GM19240 (cell line): ENCODE measurements at regions not wholly inside any gene's neighbourhood (a gene's known extent, or its start where the extent isn't known, plus 50 kb on each side); places are given as distances from the start of the nearest gene placed in this dataset.
"Not testable (repeated sequence)": the region's sequence is repeated elsewhere in the genome, so short reads cannot be mapped to it uniquely, and the experiment has no call there.

Source experiments
- DNase-seq: peaks from one replicate; pipeline ENCODE4 v3.0.0; 2011; ENCODE audit warnings: low spot score; ENCODE audit not compliant: insufficient read length

DNA sequence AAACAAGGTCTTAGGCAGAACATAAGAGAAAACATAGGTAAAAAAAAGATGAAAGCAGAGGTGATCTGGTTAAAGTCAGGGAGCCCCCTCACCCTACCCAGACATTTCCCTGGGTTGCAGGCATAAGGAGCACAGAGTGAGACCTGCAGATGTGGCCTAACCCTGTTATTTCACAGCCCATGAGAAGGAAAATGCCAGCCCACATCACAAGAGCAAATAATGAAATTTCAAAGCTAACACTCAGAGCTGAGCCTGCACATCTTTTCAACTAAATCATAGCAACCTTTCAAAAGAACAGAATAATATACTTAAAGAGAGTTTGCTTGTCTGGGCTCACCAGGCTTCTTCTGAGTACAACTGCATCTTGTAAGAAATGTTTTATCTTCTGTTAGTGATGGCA, 295.4 kb downstream of the RPAP3 start:
- no peak for DNase-seq

DNA sequence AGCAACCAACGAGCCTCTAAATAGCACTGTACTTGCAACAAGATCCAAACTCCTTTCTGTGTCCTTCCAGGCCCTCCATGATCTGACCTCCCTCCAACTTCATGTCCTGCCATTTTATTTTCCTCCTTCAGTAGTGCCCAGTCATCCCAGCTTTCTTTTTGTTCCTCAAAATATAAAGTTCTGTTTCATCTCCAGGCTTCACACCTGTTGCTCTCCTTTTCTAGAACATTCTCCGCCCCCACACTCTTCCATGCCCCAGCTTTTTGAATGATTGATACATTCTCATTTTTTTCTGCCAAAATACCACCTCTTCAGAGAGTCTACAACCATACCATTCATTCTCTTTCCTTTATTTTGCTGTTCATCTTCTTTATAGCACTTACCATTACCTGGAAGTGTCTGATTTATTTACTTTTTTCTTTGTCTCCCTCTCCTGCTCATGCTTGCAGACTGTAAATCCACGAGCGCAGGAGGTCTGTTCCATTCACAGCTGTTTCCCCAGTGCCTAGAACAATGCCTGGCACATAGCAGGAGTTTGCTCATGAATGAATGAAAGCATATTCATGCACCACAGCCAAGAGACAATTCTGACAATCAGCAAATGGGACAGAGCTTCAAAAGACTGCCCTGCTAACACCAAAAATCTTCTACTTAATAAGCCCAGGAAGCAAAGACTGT, 296.4 kb downstream of the RPAP3 start:
- DNase-seq, result no peak

DNA sequence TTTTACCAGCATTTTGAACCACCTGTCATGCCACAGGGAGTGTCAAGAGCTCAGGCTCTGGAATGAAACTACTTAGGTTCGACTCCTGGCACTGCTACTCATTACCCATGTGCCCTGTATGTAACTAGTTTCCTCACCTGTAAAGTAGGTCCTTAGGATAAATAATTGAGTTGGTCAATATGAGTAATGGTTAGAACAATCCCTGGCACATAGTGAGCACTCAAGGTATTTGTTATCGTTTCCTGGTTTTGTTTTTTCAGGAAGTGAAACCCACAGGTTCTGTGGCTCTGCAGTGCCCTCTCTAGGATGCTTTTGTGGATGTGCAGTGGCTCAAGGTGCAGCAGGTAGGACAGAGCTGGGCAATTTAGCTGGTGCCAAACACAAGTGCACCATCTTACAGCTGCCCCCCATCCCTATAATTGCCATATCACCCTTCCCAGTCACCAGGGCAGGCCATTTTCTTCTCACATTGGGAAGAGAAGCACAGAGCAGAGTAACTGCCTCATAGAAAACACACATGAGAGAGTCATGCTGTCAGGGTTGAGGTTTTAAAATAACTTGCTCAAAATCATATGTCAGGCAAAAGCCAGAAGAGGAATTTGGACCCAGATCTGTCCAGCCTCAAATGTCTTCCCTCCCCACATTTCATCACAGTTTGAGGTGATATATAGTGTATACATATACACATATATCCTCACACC, 297.5 kb downstream of the RPAP3 start:
- DNase-seq, result peak; percentile 35

DNA sequence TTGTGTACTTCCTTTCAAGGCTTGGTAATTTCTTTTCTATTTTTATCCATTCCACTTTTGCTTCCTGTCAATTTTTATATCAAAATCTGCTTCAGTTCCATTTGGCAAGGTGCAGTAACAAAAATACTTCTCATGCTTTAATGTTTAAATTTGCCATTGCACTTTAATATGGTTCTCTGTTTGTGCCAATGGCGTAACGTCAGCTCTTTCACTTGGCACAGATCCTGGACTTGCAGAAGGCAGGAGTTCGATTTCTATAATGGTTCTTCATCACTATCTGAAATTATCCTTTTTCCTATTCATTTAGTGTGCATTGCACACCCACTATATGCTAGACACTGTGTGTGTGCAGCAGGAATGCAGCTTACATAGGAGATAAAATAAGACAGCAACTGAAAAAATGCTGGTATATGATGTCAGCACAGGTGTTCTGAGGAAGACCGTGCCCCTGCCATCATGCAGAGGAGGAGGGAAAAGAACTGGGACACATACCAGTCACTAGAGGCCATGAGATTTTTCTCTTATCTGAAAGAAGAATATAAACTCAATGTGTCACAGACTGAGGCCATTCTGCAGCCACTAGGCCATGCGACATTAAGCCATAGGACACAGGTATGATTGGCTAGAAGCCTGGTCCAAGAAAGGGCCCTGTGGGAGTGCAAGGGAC, 298.2 kb downstream of the RPAP3 start:
- no peak for DNase-seq

DNA sequence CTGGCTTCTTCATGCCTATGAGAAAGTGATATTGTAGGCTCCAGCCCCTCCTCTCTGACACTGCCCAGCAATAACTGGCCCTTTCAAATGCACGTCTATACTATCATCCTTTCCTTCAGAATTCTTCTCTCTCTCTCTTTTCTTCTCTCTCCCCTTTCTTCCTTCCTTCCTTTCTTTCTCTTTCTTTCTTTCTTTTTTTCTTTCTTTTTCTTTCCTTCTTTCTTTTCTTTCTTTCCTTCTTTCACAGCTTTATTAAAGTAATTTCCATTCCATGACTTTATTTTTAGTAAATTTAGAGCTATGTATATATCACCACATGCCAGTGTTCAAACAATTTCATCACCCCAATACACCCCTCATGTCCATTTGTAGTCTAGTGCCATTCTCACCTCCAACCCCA, 302.1 kb downstream of the RPAP3 start:
- DNase-seq, result no peak

DNA sequence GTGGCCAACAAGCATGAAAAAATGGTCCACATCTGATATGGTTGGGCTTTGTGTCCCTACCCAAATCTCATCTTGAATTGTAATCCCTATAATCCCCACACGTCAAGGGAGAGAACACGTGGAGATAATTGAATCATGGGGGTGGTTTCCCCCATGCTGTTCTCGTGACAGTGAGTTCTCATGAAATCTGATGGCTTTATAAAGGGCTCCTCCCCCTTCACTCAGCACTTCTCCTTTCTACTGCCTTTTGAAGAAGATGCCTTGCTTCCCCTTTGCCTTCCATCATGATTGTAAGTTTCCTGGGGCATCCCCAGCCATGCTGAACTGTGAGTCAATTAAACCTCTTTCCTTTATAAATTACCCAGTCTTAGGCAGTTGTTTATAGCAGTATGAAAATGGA, 304.6 kb downstream of the RPAP3 start:
- not testable (repeated sequence) for DNase-seq

DNA sequence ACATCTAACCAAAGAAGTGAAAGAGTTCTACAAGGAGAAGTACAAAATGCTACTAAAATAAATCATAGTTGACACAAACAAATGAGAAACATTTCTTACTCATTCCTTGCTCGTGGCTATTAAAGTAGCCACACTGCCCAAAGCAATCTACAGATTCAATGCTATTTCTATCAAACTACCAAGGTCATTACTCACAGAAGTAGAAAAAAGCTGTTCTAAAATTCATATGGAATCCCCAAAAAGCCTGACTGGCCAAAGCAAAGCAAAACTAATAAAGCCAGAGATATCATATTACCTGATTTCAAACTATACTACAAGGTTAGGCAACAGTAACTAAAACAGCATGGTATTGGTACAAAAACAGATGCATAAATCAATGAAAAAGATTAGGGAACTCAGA, 305.6 kb downstream of the RPAP3 start:
- no peak for DNase-seq

DNA sequence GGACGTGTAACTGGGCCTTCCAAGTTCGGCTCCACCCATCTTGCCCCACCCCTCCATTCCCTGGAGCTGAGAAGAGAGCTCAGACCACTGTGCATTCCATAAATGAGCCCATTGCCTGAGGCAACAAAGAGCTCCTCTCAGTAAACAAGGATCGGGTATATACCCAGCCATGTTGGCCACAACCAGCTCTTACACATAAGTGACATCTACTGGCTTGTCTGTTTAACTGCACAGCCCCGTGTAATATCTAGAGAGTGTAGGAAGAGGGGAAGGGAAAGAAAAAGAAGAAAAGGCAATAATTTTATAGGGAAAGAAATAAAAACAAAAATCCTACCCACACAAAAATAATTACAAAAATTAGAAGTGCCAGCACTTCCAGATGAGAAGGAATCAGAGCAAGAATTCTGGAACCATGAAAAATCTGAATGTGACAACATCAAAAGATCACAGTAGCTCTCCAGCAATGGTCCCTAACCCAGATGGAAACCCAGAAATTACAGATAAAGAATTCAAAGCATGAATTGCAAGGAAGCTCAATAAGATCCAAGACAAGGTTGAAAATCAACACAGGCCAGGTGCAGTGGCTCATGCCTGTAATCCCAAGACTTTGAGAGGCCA, 308.1 kb downstream of the RPAP3 start:
- no peak for DNase-seq

DNA sequence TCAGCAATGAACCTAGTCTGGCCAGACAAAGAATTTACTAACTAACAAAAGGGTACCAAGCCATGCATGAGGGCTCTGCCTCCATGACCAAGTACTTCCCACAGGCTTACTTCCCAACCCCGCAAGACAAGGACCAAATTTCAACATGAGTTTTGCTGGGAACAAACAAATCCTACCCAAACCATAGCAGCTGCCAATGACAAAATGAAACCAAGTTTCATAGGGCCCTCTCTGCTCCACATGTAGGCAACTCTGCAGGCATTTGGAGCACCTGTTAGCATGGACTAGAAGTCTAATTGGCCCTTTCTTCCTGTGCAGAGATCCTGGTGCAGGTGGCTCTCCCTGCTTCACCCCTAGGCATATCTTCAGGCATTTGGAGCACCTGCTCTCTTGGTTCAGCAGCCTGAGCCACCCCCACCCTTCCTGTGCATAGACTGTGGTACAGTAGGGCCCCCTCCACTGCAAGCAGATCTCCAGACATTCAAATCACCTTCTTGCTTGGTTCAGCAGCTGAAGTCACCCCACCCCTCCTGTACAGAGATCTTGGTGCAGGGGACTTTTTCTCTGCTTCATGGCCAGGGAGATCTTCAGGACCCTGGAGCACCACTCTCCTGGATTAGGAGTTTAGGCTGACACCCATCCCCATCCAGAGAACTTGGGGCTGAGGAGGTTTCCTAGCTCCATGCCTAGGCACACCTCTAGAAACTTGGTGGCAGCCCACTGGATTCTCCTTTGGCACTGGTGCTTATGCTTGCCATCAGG, 308.7 kb downstream of the RPAP3 start:
- no peak for DNase-seq

DNA sequence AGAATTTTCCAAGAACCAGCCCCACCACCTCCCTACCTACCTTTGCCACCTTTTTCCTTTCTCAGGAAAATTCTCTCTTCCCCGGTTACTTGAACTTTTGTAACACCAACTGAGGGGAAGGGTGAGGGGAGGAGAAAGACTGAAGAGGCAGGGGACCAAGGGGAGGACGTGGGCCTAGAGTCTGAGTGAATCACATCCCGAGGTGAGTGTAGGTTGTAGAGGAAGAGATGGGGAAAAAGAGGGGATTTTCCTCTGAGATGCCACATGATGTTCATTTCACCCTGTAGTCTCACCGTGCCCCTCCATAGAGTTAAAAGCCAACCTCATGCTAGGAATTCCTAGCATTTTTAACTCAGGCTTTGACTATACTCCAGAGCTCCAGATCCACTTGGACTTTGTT, 311.8 kb downstream of the RPAP3 start:
- no peak for DNase-seq

DNA sequence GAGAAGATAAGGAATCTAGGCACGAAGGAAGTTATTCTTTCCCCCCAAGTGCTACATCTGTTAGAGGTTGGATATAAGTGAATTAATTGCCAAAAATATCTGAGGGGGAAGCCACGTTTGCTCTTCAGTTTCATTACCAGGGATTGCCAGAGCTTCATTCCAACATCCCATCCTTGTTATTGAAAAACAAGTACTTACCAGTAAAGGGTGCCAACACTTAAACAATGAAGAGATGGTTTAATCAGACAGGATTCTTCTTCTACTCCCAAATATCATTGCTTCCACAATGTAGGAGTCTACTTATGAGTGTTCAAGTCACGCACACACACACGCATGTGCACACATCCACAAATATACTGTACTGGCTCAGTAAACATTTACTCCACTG, 312.4 kb downstream of the RPAP3 start:
- DNase-seq, result no peak

DNA sequence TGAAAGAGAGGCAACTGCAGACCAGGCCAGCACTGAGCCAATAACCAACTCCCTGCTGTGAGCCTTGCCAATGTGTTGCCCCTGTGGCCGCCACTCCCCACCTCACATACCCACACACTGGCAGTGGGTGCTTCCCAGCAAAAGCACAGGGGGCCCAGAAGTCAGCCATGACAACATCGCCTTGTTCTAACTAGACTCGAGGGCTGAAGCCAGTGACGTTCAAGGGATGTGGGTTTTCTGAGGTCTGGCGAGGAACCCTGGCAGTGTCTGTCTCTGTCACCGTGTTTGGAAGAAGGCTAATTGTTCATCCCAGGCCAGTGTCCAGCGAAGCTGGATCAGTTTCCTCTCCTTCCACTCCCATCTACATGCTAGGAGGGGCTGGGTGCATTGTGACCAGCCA, 311.8 kb upstream of the AMIGO2 start:
- no peak for DNase-seq

DNA sequence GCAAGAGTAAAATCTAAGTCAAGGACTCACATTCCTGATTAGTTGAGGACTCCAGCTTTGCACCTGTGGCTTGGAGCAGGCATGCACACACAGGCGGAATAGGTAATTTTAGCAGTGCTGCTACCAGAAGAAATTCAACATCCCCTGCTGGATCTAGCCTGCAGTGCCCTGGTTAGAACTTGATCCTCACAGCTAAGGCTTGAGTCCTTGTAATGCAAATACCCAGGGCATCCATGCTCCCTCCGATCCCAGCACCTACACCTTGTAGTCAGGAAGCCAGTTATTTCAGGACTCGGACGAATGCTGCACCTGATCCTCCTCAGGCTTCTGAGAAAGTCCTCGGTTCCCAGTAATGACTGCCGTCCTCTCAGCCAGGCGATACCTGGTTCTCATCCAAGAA, 309.0 kb upstream of the AMIGO2 start:
- DNase-seq, result no peak

DNA sequence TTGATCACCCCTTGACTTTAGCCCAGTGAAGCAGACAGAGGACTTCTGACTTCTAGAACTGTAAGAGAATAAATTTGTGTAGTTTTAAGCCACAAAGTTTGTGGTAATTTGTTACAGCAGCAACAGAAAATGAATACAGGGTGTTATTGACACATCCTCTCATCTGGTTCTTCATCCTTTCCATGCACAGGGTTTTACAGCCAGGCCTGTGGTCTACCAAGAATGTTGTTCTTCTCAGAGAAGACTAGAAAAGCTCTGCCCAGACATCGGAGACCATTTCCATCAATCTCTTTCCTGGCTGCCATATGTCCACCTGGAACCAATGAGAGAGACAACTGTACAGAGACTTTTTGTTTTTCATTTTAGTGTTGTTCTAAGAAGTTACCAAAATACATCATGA, 308.2 kb upstream of the AMIGO2 start:
- no peak for DNase-seq

DNA sequence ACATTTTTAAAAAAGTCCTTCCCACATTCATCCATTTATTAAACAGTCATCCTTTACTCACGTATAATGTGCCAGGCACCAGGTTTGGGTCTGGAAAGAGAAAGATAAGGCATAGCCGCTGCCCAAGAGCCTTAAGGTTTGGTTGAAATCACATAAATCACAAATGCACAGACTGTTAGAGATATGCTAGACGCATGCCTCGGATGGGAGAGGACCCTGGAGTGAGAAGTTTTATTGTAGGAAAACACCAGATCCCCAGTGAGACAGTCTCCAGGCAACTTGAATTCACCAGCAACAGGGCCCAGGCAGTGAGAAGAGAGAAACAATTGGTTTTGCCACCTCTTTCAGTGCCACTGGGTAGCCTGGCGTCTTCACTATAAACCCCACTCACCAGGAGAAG, 305.9 kb upstream of the AMIGO2 start:
- DNase-seq, result no peak

DNA sequence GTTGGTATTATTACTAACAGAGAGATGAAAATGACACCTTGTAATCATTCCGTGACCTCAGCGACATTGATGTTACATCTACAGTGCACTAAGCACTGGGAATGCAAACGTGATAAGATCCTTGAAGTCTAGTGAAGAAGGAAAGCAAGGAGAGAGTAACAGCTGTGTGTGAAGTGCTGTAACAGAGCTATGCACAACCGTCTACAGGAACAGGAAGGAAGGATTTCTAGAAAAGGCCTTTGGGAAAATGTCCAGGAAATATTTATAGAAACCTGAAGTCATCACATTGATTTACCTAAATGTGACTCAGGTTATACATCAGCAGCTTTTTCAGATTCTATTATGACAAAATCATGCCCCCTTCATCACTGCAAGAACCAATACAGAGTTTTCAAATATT, 304.2 kb upstream of the AMIGO2 start:
- no peak for DNase-seq

DNA sequence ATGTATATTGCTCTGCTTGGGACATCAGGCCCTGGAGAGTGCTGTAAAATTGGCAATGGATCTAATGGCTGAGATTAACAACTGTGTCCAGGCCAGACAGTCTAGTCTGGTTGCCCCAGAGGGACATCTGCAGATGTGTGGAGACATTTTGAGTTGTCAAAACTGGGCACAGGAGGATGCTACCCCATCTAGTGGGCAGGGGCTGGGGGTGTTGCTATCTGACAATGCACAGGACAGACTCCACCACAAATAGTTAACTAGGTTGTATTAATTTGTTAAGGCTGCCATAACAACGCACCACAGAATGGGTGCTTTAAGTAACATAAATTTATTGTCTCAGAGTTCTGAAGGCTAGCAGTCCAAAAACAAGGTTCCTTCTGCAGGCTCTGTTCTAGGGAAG, 302.5 kb upstream of the AMIGO2 start:
- DNase-seq, result no peak

DNA sequence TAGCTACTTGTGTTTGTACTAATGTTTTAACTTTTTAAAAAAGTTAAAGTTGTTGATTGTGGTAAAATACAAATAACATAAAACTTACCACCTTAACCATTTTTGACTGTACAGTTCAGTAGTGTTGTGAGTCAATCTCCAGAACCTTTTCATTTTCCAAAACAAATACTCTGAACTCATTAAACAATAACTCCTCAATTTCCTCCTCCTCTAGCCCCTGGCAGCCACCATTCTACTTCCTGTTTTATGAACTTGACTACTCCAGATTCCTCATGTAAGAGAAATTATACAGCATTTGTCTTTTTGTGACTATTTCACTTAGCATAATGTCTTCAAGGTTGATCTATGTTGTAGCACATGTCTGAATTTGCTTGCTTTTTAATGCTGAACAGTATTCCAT, 299.1 kb upstream of the AMIGO2 start:
- DNase-seq, result no peak

DNA sequence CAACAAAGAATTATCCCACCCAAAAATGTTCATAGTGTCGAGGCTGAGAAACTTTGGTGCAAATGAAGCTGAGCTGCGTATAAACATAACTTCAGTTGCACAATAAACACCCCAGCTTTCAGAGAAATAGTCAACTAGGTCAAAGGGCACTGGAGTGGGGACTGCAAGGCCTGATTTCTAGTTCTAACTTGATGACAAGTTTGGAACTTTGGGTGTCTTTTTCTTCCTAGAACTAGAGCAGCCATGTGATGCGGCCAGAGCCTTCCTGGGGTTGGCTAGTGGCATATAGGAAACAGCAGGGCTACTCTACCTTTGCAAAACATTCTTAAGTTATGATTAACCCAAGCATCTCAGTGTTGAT, 298.4 kb upstream of the AMIGO2 start:
- no peak for DNase-seq

DNA sequence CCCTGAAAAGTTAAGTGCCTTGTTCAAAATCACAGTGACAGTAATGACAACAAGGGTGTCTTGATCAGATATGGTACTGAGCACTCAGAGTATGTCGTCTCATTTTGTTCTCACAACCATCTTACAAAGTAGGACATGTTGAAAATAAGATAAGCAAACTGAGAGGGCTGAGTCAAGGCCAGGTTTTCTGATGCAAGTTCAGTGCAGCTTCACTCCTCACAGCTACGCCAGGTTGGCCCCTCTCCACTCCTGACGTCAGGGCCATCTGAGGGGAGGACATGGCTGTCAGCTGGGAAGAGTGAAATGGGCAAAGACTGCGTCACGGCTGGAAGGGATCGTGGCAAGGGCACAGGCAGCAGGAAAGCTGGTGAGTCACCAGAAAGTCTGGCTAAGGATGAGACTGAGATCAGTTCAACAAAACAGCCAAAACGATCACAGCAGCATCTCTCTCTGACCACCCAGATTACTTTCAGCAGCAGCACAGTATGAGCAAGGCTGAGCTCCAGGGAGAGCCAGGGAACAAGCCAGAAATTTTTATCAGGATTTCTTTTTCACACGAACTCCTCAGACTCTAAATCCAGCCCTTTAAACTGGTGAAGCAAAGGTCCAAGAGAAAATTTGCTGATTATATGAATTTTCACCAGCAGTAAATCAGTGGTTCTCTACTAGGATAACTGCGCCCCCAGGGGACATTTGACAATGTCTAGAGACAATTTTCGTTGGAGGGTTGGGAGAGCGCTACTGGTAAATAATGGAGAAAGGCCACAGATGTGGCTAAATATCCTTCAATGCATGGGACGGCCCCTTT, 297.9 kb upstream of the AMIGO2 start:
- no peak for DNase-seq

DNA sequence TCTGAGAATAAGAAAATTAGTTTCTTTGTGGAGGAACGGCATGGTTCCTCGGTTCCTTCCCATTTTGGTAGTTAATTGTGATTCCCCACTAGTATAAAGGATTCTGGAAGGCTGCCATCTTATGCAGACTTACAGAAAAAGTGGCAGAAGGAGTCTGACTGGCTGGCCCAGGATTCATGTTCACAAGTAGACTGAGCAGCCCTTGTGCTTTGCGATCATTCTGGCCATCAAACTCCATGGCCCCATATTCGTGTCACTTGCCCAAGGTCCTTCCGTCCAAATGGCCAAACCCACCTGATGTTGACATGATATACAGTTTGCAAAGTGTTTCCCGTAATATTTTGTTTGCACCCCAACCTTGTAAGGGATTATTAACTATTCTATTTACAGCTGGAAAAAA, 297.2 kb upstream of the AMIGO2 start:
- no peak for DNase-seq
